ENCODE measurements at regions not wholly inside any gene's neighbourhood (a gene's known extent, or its start where the extent isn't known, plus 50 kb on each side); places are given as distances from the start of the nearest gene placed in this dataset.

- Histone ChIP-seq H4K5ac (ENCODE audit: insufficient read length, low read depth, low read length) (no peak overlapping the region), H2BK20ac (ENCODE audit: low read length) (no peak overlapping the region), H3K4ac (replicated peaks; ENCODE audit: insufficient read length, low read depth, low read length) (no peak overlapping the region), H3K4me2 (ENCODE audit: insufficient read depth in 1 of 2, low read depth in 2 of 2, low read length in 2 of 2) (no peak overlapping the region), H3K79me2 (ENCODE audit: control insufficient read depth in 1 of 2, insufficient read depth in 2 of 2, low read length in 2 of 2) (no peaks in the 10 kb centered on the region), H4K91ac (replicated peaks; ENCODE audit: insufficient read length, low read length) (no peak overlapping the region), H2BK12ac (ENCODE audit: low read depth, low read length) (no peak overlapping the region), H3K4me1 (replicated peaks in 1 of 4; ENCODE audit: control insufficient read depth in 3 of 4, insufficient read depth in 4 of 4, low read length in 3 of 4) (no peaks in the 10 kb centered on the region), H2BK5ac (ENCODE audit: low read depth, low read length) (no peak overlapping the region), H2BK120ac (replicated peaks; ENCODE audit: low read depth, low read length) (no peak overlapping the region), H3K14ac (ENCODE audit: insufficient read length) (no peak overlapping the region), H4K20me1 (replicated peaks in 1 of 2; ENCODE audit: control insufficient read depth in 1 of 2, insufficient read depth in 2 of 2, low read length in 2 of 2) (no peaks in the 10 kb centered on the region), H3K4me3 (ENCODE audit: extremely low read depth in 1 of 4, insufficient read depth in 2 of 4, low read depth in 3 of 4, low read length in 4 of 4) (no peak overlapping the region), H3K56ac (replicated peaks; ENCODE audit: insufficient read length, low read depth, low read length) (no peak overlapping the region), H3K23me2 (ENCODE audit: low read depth, low read length) (no peaks in the 10 kb centered on the region), H3K79me1 (ENCODE audit: low read depth, low read length) (no peaks in the 10 kb centered on the region), H2AFZ (ENCODE audit: low read length) (no peak overlapping the region), H3K36me3 (ENCODE audit: control insufficient read depth in 2 of 4, insufficient read depth in 4 of 4, low read length in 3 of 4) (no peaks in the 10 kb centered on the region), H3K18ac (ENCODE audit: extremely low read depth, low read length) (no peak overlapping the region), H3K9ac (replicated peaks in 1 of 4; ENCODE audit: extremely low read depth in 1 of 4, low read depth in 3 of 4, low read length in 3 of 4) (no peak overlapping the region), H3K27me3 (replicated peaks in 1 of 4; ENCODE audit: control insufficient read depth in 3 of 4, extremely low read depth in 1 of 4, insufficient read depth in 3 of 4, low read length in 3 of 4) (no peaks in the 10 kb centered on the region), H4K8ac (ENCODE audit: extremely low read depth, insufficient read depth, low read length) (no peak overlapping the region), H3K9me3 (ENCODE audit: insufficient read depth in 2 of 2, low read depth in 1 of 2, low read length in 1 of 2) (no peaks in the 10 kb centered on the region), H2AK5ac (ENCODE audit: low read depth, low read length) (no peak overlapping the region), H3K27ac (ENCODE audit: low read depth, low read length) (no peak overlapping the region), H2BK15ac (ENCODE audit: low read length) (no peak overlapping the region), H3K23ac (ENCODE audit: insufficient read length) (no peak overlapping the region)
- CTCF ChIA-PET (ENCODE audit: partially characterized antibody), result interaction anchor here (0.6 to 8.1 kb wide), 13 partner anchors 9 to 477 kb away, joined by 3 to 62 read pairs (median 4); no protein-coding TSS in a partner anchor
- POLR2A ChIA-PET (ENCODE audit: partially characterized antibody), result no interaction called here
- FAIRE-seq (no peak), DNase-seq (ENCODE audit: low read depth in 1 of 2, low spot score in 2 of 2) (no peak)
- WGBS, 2 experiments (ENCODE audit: extremely low coverage in 1 of 2, insufficient coverage in 1 of 2, insufficient read length in 1 of 2, insufficient replicate concordance in 2 of 2, low coverage in 1 of 2, low lambda C conversion rate in 2 of 2, missing lambda C conversion rate in 1 of 2), result 82% methylated on average over 4 of the region's 4 CpGs; no CpG with 5 or more reads in 1 of the 2 experiments
- TF ChIP-seq YY1 (IDR thresholded peaks at IDR 0.05; ENCODE audit: low read depth, low read length) (no peak), EP300 (IDR thresholded peaks at IDR 0.05; ENCODE audit: borderline replicate concordance in 1 of 2, low read depth in 2 of 2, low read length in 2 of 2) (no peak), SP1 (IDR thresholded peaks at IDR 0.05; ENCODE audit: low read depth, low read length) (no peak), TAF7 (optimal IDR thresholded peaks at IDR 0.05; ENCODE audit: borderline replicate concordance, low read depth, low read length) (no peak), JUND (IDR thresholded peaks at IDR 0.05; ENCODE audit: low read length) (no peak), TBP (IDR thresholded peaks at IDR 0.05; ENCODE audit: low read depth, low read length) (no peak), ZNF274 (IDR thresholded peaks at IDR 0.05; ENCODE audit: borderline replicate concordance, extremely low read depth, low read length) (no peak), CBX5 (IDR thresholded peaks at IDR 0.05; ENCODE audit: low read depth, low read length) (no peak), ATF2 (IDR thresholded peaks at IDR 0.05; ENCODE audit: low read length) (no peak), SUZ12 (IDR thresholded peaks at IDR 0.05; ENCODE audit: low read length) (no peak), RXRA (IDR thresholded peaks at IDR 0.05; ENCODE audit: insufficient read depth, low read depth, low read length) (no peak), RFX5 (IDR thresholded peaks at IDR 0.05; ENCODE audit: borderline replicate concordance, low read depth, low read length) (no peak), POLR2A (IDR thresholded peaks at IDR 0.05; ENCODE audit: control extremely low read depth in 1 of 2, low read depth in 2 of 2, low read length in 2 of 2) (no peak)
Measured at GRCh38 chr14:21861153-21861552, 187.5 kb upstream of the OR4E1 start.
